ENCODE measurements at regions not wholly inside any gene's neighbourhood (a gene's known extent, or its start where the extent isn't known, plus 50 kb on each side); places are given as distances from the start of the nearest gene placed in this dataset.

DNA sequence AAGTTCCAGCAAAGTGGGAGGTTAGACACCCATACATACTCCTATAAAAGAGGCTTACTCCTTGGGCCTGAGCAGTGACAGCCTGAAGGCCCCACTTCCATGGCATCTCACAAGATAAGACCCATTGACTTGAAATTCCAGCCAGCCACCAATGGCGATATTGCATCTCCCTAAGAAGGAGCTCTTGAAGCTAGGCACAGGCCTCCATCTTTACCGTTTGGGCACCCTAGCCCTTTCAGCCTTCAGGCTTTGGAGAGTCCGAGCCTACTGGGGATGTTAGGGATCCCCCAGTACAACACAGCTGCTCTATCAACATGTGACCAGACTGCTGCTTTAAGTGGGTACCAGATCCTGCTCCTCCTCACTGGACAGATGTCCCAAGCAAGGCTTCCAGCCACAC, 189.5 kb downstream of the MAGEE1 start:
- ChIA-PET CTCF (no interaction called here), POLR2A (no interaction called here)
- Histone ChIP-seq H3K27me3 (ENCODE audit: control insufficient read depth in 2 of 2, insufficient read depth in 2 of 2, low read length in 2 of 2) (no peaks in the 10 kb centered on the region), H2AFZ (ENCODE audit: low read depth, low read length) (no peak overlapping the region), H3K4me1 (ENCODE audit: control insufficient read depth, extremely low read depth, insufficient read depth, low read length) (no peaks in the 10 kb centered on the region), H3K4me2 (ENCODE audit: insufficient read depth, low read length) (no peak overlapping the region), H3K4me3 (replicated peaks in 1 of 3; ENCODE audit: insufficient read depth in 1 of 3, low read depth in 1 of 3, low read length in 3 of 3) (no peak overlapping the region), H3K79me2 (ENCODE audit: control insufficient read depth, insufficient read depth, low read length) (no peaks in the 10 kb centered on the region), H3K36me3 (ENCODE audit: control insufficient read depth in 2 of 2, extremely low read depth in 1 of 2, insufficient read depth in 2 of 2, low read length in 2 of 2) (no peaks in the 10 kb centered on the region), H3K9me3 (replicated peaks; ENCODE audit: control insufficient read depth, insufficient read depth, low read length) (no peaks in the 10 kb centered on the region), H3K9ac (replicated peaks; ENCODE audit: extremely low read depth, insufficient read depth, low read length) (no peak overlapping the region), H3K27ac (ENCODE audit: insufficient read depth, low read depth, low read length) (no peak overlapping the region), H3K9me1 (replicated peaks; ENCODE audit: control insufficient read depth, extremely low read depth, insufficient read depth, low read length) (no peaks in the 10 kb centered on the region), H4K20me1 (replicated peaks; ENCODE audit: control insufficient read depth, extremely low read depth, insufficient read depth, low read length) (no peaks in the 10 kb centered on the region)
- TF ChIP-seq FOS (IDR thresholded peaks at IDR 0.05; ENCODE audit: borderline replicate concordance, insufficient read depth, low read length) (no peak), POLR2A (IDR thresholded peaks at IDR 0.05; ENCODE audit: low read depth, low read length) (no peak), POLR2AphosphoS5 (IDR thresholded peaks at IDR 0.05; ENCODE audit: insufficient read depth, low read depth, low read length) (no peak), GATA2 (IDR thresholded peaks at IDR 0.05; ENCODE audit: insufficient read depth, insufficient read length, low read depth, low read length) (no peak), MYC (IDR thresholded peaks at IDR 0.05; ENCODE audit: low read depth, low read length) (no peak), CTCF (IDR thresholded peaks at IDR 0.05; ENCODE audit: extremely low read depth in 1 of 2, insufficient read depth in 1 of 2, low read depth in 1 of 2, low read length in 2 of 2) (no peak), JUN (IDR thresholded peaks at IDR 0.05; ENCODE audit: borderline replicate concordance, insufficient read depth, insufficient read length, low read depth) (no peak), MAX (IDR thresholded peaks at IDR 0.05; ENCODE audit: insufficient read depth, insufficient read length) (no peak), EZH2 (IDR thresholded peaks at IDR 0.05; ENCODE audit: borderline replicate concordance, low read depth, low read length, severe bottlenecking) (no peak)
- dilution Hi-C loops (cut with MboI; ENCODE audit: extremely low pct_ligation_motif_present, low sequenced_read_pairs) (no loop called here), intact Hi-C loops (cut with micrococcal nuclease) (no loop called here)
- DNase-seq (ENCODE audit: low read depth, low spot score) (no peak), FAIRE-seq (no peak)
- BruUV-seq (replicated peaks) = no TSS peak

Measured in endothelial cell of umbilical vein (primary cell).